Activated T-cell treated with anti-CD3 and anti-CD28 coated beads for 4 hours (primary cell): ENCODE measurements at regions not wholly inside any gene's neighbourhood (a gene's known extent, or its start where the extent isn't known, plus 50 kb on each side); places are given as distances from the start of the nearest gene placed in this dataset.
A peak's percentile ranks its signal among the peaks of the same experiment; 100 is the strongest.
"Not testable (repeated sequence)": the region's sequence is repeated elsewhere in the genome, so short reads cannot be mapped to it uniquely, and the experiment has no call there.

Experiments used
- DNase-seq: peaks from one replicate; pipeline ENCODE4 v3.0.0-alpha.2; 2020

GRCh38 chr2:172262486-172262885, 159.8 kb upstream of the DLX2 start:
- no peak for DNase-seq

DNA sequence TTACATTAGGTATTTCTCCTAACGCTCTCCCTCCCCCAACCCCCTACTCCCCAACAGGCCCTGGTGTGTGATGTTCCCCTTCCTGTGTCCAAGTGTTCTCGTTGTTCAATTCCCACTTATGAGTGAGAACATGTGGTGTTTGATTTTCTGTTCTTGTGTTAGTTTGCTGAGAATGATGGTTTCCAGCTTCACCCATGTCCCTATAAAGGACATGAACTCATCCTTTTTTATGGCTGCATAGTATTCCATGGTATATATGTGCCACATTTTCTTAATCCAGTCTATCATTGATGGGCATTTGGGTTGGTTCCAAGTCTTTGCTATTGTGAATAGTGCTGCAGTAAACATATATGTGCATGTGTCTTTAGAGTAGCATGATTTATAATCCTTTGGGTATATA, 162.1 kb upstream of the DLX2 start:
- not testable (repeated sequence) for DNase-seq

- not testable (repeated sequence) for DNase-seq
Observed at GRCh38 chr2:172269507-172270244, 157.7 kb upstream of the ITGA6 start.

- DNase-seq: no peak
Observed at GRCh38 chr2:172270278-172271079, 156.9 kb upstream of the ITGA6 start.

DNA sequence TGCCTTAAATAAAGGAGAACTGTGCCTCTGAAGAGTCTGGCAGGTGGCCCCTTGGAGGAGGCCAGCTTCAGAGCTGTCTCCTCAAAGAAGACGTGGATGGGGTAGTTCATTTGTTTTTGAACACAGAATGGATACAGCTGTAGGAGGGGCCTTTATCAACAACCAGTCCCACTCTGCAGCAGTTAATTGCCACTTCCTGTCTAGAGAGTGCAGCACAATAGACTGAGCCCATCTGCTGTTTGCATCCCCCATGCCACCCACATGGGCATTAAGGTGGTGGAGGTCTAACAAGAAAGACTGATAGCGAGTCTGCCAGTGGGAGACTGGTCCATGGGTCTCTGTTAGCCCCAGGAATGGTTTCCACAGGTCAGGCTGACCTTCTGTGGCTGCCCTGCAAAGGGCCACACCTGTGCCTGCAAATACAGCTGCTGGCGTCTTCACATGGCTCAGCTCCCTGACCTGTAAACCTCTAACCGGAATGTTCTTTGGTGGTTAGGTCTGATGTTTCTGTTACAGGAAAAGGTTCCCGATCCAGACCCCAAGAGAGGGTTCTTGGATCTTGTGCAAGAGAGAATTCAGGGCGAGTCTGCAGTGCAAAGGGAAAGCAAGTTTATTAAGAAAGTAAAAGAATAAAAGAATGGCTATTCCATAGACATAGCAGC, 153.3 kb upstream of the ITGA6 start:
- no peak for DNase-seq

DNA sequence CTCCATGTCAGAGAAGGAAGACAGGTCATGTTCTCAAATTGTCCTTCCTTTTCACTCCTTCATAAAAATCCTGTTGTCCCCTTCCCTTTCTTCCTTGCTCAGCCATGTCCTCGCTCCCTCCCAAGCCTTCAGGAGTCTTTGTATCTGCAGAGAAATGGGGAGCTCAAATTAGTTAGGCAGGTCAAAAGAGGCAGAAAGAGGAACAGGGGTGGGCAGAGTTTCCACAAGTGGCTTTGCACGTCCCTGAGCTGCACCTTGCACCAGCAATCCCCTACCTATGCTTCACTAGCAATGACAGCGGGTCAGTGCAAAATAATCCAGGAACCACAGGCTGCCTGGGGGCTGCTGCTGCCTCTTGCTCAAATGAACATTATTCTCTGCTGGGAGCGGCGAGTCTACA, 152.1 kb upstream of the ITGA6 start:
- no peak for DNase-seq

DNA sequence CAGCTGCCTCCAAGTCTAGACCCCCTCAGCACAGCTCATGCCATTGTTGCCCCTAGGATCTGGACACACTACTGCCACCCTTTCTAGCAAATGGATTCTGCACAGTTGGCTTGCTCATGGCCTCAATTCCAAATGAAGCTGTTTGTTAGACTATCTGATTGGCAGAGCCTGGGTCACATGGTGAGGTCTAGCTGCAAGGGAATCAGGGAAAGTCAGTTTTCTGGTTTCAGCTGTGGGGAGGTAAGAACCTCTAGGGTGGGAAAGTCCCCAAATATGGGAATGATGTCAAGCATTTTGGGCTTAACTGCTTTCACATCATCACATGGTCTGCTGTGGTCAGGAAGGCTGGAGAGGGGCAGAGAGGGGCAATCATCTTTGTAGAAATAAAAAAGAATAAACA, 150.4 kb upstream of the ITGA6 start:
- DNase-seq: no peak

GRCh38 chr2:172278667-172279066, 148.7 kb upstream of the ITGA6 start:
- no peak for DNase-seq

DNA sequence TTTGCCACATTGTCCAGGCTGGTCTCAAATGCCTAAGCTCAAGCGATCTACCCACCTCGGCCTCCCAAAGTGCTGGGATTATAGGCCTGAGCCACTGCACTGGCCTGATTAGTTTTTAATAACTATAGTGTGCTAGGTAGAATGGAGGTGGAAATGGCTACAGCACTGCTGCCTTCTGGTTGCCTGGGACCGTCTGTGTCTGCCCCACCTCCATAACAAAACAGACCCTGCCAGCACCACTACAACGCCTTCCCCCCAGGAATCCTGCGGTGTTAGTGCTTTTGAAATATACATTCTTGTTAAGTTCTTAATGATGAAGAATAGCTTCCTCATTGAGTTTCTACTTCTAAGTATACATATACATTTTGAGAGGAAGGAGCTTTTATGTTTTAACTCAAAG, 148.2 kb upstream of the ITGA6 start:
- DNase-seq: no peak

GRCh38 chr2:172279813-172280212, 147.6 kb upstream of the ITGA6 start:
- no peak for DNase-seq

GRCh38 chr2:172280571-172281361, 146.6 kb upstream of the ITGA6 start:
- DNase-seq: no peak

DNA sequence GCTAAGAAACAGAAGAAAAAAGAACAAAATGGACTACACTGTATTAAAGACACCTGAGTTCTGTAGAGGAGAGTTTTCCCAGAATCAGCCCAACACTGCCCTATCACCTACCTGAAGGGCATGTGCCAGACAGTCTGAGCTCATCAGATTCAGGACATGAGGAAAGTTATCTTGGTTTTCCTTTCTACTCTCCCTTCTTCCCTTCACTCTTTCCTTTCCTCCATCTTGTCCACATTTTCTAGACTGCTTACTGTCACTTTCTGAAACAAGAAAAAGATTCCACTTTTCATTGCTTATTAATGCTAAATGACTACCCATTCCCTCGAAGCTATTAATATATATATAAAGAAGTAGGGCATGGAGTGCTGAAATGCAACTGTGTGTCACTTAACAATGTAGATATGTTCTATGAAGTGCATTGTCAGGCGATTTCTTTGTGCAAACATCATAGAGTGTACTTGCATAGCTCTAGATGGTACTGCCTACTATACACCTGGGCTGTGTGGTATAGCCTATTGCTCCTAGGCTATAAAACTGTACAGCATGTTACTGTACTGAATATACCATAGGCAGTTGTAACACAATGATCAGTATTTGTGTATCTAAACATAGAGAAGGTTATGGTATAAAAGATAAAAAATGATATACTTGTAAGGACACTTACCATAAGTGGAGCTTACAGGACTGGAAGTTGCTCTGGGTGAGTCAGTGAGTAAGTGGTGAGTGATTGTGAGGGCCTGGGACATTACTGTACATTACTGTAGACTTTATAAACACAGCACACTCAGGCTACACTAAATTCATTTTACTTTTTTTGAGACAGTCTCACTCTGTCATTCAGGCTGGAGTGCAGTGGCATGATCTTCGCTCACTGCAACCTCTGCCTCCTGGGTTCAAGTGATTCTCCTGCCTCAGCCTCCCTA, 145.5 kb upstream of the ITGA6 start:
- DNase-seq: no peak

GRCh38 chr2:172282944-172283343, 144.4 kb upstream of the ITGA6 start:
- DNase-seq: no peak

- DNase-seq: no peak
Observed at GRCh38 chr2:172283476-172283875, 143.9 kb upstream of the ITGA6 start.

- DNase-seq: no peak
Observed at GRCh38 chr2:172284209-172284608, 143.2 kb upstream of the ITGA6 start.

- no peak for DNase-seq
Observed at GRCh38 chr2:172285010-172285621, 142.3 kb upstream of the ITGA6 start.

DNA sequence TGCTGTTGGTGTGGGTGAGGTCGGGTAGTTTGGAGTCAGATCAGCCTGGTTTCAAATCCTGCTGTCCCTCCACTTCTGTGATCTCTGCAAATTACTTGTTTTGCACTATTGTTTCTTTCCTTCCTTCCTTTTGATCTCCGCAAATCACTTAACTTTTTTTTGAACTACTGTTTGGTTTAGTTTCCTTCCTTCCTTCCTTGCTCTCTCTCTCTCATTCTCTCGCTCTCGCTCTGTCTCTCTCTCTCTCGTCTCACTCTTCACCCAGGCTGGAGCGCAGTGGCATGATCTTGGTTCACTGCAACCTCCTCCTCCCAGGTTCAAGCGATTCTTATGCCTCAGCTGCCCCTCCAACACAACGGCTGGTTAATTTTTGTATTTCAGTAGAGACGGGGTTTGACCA, 141.6 kb upstream of the ITGA6 start:
- DNase-seq: no peak

- DNase-seq: no peak
Observed at GRCh38 chr2:172287190-172287589, 140.2 kb upstream of the ITGA6 start.

GRCh38 chr2:172287605-172288315, 139.6 kb upstream of the ITGA6 start:
- DNase-seq: no peak

GRCh38 chr2:172288603-172289002, 138.8 kb upstream of the ITGA6 start:
- peak; percentile 13 for DNase-seq

- no peak for DNase-seq
Observed at GRCh38 chr2:172293952-172294351, 133.4 kb upstream of the ITGA6 start.
